Activated naive CD4-positive, alpha-beta T cell treated with anti-CD3 and anti-CD28 coated beads for 36 hours (primary cell): ENCODE measurements at regions not wholly inside any gene's neighbourhood (a gene's known extent, or its start where the extent isn't known, plus 50 kb on each side); places are given as distances from the start of the nearest gene placed in this dataset.
A peak's percentile ranks its signal among the peaks of the same experiment; 100 is the strongest.

ENCODE experiments used
- CTCF ChIA-PET: fragments of 350-600 bp; sonication (Branson Sonifier 250); formaldehyde crosslinking; loops from one replicate; lab custom pipeline; 2021; ENCODE audit warnings: antibody characterized with exemption; lab: Charles Lee
- DNase-seq: peaks from one replicate; pipeline ENCODE4 v3.0.0-alpha.2; 2020
- H3K27ac Mint-ChIP-seq: one replicate; pipeline ENCODE4 v1.8.0; 2021; ENCODE audit warnings: mild to moderate bottlenecking, mixed read lengths
- H3K27me3 Mint-ChIP-seq: one replicate; pipeline ENCODE4 v1.8.0; 2021; ENCODE audit warnings: low read depth, mixed read lengths
- H3K36me3 Mint-ChIP-seq: one replicate; pipeline ENCODE4 v1.8.0; 2021; ENCODE audit warnings: low read depth, mixed read lengths
- H3K4me1 Mint-ChIP-seq: one replicate; pipeline ENCODE4 v1.8.0; 2021; ENCODE audit warnings: low read depth, mixed read lengths
- H3K4me3 Mint-ChIP-seq: one replicate; pipeline ENCODE4 v1.8.0; 2021; ENCODE audit warnings: mild to moderate bottlenecking, moderate library complexity, mixed read lengths
- H3K9me3 Mint-ChIP-seq: one replicate; pipeline ENCODE4 v1.8.0; 2021; ENCODE audit warnings: mixed read lengths
- intact Hi-C: fragments of 100-400 bp; cut with micrococcal nuclease; formaldehyde crosslinking; loops from one replicate; pipeline ENCODE4 v1.15.1; 2023

DNA sequence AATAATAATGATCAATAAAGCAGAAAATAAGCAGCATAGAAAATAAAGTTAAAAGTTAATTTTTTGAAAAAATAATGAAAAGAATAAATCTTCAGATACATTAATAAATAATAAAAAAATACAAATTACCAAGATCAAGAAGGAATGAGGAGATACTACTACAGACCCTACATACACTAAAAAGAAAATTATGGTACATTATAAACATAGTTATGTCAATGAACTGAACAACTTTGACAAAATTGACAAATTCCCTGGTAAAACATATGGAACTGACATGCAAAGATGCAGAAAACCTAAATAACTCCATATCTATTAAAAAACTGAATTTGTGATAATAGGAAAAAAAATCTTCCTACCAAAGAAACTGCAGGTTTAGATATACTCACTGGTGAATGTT lies 456.7 kb downstream of the PMP22 start:
- H3K9me3 Mint-ChIP-seq, result peaks cover 5% of the 10 kb centered on the region
- intact Hi-C loops, result no loop called here
- H3K4me1 Mint-ChIP-seq, result no peaks in the 10 kb centered on the region
- H3K4me3 Mint-ChIP-seq, result no peak overlapping the region
- CTCF ChIA-PET, result no interaction called here
- peaks cover 3% of the 10 kb centered on the region for H3K36me3 Mint-ChIP-seq
- H3K27me3 Mint-ChIP-seq, result peaks cover 15% of the 10 kb centered on the region
- no peak overlapping the region for H3K27ac Mint-ChIP-seq
- no peak for DNase-seq

DNA sequence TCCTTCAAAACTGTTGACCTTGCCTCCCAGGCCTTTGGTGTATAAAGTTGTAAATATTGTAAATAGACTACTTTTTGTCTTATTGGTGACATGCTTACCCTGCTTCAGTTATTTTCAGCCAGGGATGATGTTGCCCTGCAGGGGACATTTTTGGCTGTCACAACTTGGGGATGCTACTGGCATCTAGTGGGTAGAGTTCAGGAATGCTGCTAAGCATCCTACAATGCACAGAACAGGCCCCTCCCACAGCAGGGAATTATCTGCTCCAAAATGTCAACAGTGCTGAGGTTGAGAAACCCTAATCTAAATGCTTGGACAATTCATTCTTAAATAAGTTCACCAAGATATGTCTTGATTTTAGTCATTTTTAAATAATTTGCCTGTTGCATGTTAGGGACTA lies 459.8 kb downstream of the PMP22 start:
- H3K9me3 Mint-ChIP-seq, result peaks cover 5% of the 10 kb centered on the region
- no peak overlapping the region for H3K4me3 Mint-ChIP-seq
- CTCF ChIA-PET, result no interaction called here
- H3K4me1 Mint-ChIP-seq, result no peaks in the 10 kb centered on the region
- peaks cover 13% of the 10 kb centered on the region for H3K27me3 Mint-ChIP-seq
- no peak overlapping the region for H3K27ac Mint-ChIP-seq
- peaks cover 3% of the 10 kb centered on the region for H3K36me3 Mint-ChIP-seq
- DNase-seq, result no peak
- intact Hi-C loops, result no loop called here

DNA sequence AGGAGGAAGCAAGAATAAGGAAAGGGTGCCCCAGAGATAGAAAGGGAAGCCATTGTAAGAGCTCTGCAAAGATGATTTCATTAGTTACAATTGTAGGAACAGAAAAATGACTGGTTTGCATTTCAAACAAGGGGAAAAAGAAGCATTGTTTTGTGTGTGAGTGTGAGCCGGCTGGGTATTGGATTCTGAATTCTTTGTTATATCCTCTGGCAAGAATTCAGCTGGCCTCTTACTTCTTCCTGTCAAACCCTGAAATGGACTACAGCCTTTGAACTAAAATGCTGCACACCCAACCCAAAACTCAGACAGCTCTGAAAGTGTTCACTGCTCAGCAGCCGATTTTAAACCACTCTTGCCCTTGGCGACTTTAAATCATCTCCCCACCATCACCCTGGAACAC lies 461.3 kb downstream of the PMP22 start:
- H3K36me3 Mint-ChIP-seq, result peaks cover 3% of the 10 kb centered on the region
- no peak overlapping the region for H3K4me3 Mint-ChIP-seq
- peaks cover 16% of the 10 kb centered on the region for H3K27me3 Mint-ChIP-seq
- no peak overlapping the region for H3K27ac Mint-ChIP-seq
- CTCF ChIA-PET, result no interaction called here
- no peak for DNase-seq
- no peaks in the 10 kb centered on the region for H3K4me1 Mint-ChIP-seq
- H3K9me3 Mint-ChIP-seq, result peaks cover 5% of the 10 kb centered on the region
- intact Hi-C loops, result no loop called here

DNA sequence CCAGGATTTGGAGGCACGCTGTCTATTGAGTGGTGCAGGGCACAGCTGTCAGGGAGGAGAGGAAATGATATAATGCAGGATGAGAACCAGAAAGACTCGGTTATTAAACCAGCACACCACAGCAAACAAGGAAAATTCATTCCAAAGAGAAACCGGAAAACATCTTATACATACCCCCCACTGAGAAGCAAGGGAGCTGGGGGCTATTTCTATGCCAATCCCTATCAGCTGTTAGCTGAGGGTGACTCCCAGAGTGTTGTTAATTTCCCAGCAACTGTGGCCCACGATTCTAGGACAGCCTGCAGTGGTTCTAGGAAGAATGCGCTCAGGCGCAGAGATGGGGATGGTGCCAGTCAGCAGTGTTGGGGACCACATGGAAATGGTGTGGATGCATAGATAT lies 467.3 kb downstream of the PMP22 start:
- Mint-ChIP-seq H3K27ac (no peak overlapping the region), H3K9me3 (no peaks in the 10 kb centered on the region), H3K4me3 (no peak overlapping the region), H3K36me3 (no peaks in the 10 kb centered on the region), H3K27me3 (peaks cover 7% of the 10 kb centered on the region), H3K4me1 (no peaks in the 10 kb centered on the region)
- DNase-seq, result no peak
- CTCF ChIA-PET, result interaction anchor here (1.0 kb wide), 1 partner anchor 12 kb away, joined by 3 read pairs; no protein-coding TSS in a partner anchor
- intact Hi-C loops, result no loop called here

DNA sequence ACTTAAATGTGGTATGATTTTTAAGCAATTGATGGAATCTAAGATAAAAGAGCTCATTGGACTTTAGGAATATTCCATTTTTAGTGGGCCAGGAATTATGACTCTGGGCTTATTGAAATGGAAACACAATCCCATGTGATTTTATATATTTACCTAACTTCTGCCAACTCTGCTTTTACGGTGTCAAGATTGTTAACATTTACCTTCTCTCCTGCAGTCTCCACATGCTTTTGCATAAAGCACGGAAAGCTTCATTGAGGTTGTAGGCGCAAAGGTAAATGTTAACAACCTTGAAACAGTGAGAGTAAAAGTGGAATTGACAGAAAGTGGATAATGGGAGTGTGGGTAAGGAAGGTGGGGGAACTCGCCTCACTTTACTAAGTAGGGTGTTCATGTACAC lies 468.1 kb downstream of the PMP22 start:
- no peak overlapping the region for H3K27ac Mint-ChIP-seq
- CTCF ChIA-PET, result interaction anchor here (0.9 to 1.0 kb wide), 2 partner anchors 12 to 149 kb away, joined by 3 to 4 read pairs; no protein-coding TSS in a partner anchor
- no peaks in the 10 kb centered on the region for H3K9me3 Mint-ChIP-seq
- no peak overlapping the region for H3K4me3 Mint-ChIP-seq
- no peaks in the 10 kb centered on the region for H3K4me1 Mint-ChIP-seq
- no peak for DNase-seq
- intact Hi-C loops, result no loop called here
- peaks cover 6% of the 10 kb centered on the region for H3K27me3 Mint-ChIP-seq
- H3K36me3 Mint-ChIP-seq, result no peaks in the 10 kb centered on the region

DNA sequence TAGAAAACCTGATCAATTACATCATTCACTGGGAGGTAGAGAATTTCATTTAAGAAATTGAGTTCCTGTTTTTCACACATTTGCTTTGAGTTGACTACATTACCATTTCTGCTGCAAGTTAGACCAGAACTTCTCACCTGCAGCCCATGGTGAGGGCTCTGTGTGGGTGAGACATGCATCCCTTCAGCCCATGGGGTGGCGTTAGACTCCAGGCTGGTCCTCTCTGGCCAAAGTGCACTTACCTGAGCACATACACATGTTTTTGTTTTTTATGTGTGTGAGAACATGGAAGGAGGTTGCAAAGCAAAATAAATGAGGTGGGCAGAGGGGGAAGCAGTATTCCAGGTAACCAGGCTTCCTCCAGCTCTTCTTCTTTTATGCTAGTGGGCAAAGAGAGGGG lies 470.2 kb downstream of the PMP22 start:
- Mint-ChIP-seq H3K27ac (no peak overlapping the region), H3K9me3 (no peaks in the 10 kb centered on the region), H3K4me3 (no peak overlapping the region), H3K4me1 (no peaks in the 10 kb centered on the region), H3K27me3 (peaks cover 6% of the 10 kb centered on the region), H3K36me3 (no peaks in the 10 kb centered on the region)
- no peak for DNase-seq
- intact Hi-C loops, result no loop called here
- CTCF ChIA-PET, result interaction anchor here (0.6 kb wide), 1 partner anchor 943 kb away, joined by 3 read pairs; no protein-coding TSS in a partner anchor

DNA sequence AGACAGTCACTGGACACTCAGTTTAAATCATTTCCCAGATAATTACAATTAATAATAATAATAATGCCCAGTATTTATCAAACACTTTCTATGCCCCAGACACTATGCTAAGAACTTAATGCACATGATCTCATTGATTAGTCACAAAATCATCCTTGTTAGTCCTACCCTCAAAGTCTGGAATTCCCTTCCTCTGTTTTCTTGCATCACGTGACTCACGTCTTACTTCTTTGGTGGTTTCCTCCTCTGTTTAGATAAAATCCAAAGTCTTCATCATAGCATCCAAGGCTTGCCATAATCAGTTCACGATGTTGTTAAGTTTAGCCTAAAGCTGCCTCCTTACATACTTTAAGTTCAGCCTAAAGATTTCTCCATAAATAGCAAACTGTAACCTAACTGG lies 471.9 kb downstream of the PMP22 start:
- CTCF ChIA-PET, result no interaction called here
- Mint-ChIP-seq H3K4me3 (no peak overlapping the region), H3K27me3 (peaks cover 11% of the 10 kb centered on the region), H3K36me3 (no peaks in the 10 kb centered on the region), H3K27ac (no peak overlapping the region), H3K4me1 (no peaks in the 10 kb centered on the region), H3K9me3 (no peaks in the 10 kb centered on the region)
- no peak for DNase-seq
- intact Hi-C loops, result no loop called here

DNA sequence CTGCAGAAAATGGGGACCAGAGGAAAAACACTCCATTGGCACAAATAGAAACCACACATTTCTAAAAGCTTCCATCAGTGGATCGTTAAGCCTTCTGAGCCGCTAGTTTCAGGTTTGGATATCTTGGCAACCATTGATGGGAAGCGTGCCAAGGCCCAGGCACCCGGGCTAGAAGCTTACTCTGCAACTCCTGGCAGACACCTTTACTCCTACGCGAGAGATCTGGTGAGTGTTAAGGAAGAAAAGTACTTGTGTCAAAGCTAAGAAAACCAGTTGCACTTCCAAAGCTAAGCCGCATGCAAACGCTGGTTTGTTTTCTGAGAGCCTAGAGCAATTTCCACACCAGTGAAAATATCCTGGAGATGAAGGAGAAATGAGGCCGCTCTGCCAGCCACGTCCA lies 472.4 kb downstream of the PMP22 start:
- Mint-ChIP-seq H3K36me3 (no peaks in the 10 kb centered on the region), H3K4me1 (no peaks in the 10 kb centered on the region), H3K4me3 (no peak overlapping the region), H3K9me3 (no peaks in the 10 kb centered on the region), H3K27ac (no peak overlapping the region), H3K27me3 (peaks cover 11% of the 10 kb centered on the region)
- CTCF ChIA-PET, result no interaction called here
- DNase-seq, result no peak
- intact Hi-C loops, result no loop called here

DNA sequence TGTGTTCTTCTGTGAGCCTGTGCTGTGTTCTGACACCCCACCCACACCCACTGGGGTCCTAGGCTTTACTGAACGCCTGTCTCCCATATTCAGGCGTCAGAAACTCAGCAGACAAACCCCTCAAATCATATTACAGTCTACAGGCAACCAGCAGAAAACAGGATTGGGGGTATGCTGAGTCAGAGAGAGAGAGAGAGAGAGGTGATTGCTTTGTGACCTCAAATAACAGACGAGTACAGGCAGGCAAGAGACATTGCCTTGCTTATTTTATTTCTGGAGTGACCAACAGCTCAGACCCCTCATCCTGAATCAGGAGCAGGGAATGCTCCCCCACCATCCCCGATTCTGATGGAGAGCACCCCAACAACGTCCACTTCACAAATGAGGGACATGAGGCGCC lies 473.9 kb downstream of the PMP22 start:
- CTCF ChIA-PET, result no interaction called here
- no peak for DNase-seq
- Mint-ChIP-seq H3K27me3 (peaks cover 11% of the 10 kb centered on the region), H3K4me1 (no peaks in the 10 kb centered on the region), H3K27ac (no peak overlapping the region), H3K9me3 (no peaks in the 10 kb centered on the region), H3K4me3 (no peak overlapping the region), H3K36me3 (no peaks in the 10 kb centered on the region)
- intact Hi-C loops, result no loop called here

DNA sequence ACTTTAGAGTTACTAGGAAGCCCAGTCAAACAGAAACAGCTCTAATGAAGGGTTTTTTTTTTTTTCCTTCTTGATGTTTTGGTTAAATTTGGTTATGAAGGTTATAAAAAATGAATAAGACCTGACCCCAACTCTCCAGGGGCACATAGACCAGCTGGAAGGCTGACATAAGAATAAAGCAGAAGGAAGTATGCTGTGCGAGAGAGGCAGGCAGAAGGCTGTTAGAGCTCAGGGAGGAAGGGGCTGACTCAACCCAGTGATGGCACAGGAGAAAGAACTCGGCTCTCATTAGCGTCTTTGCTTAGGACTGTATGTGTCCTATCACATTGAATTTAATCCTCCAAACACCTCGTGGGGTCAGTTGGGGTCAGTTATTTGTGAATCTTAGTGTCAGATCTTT lies 474.6 kb downstream of the PMP22 start:
- DNase-seq, result no peak
- H3K27ac Mint-ChIP-seq, result no peak overlapping the region
- H3K36me3 Mint-ChIP-seq, result no peaks in the 10 kb centered on the region
- H3K4me3 Mint-ChIP-seq, result no peak overlapping the region
- H3K27me3 Mint-ChIP-seq, result peaks cover 11% of the 10 kb centered on the region
- intact Hi-C loops, result no loop called here
- CTCF ChIA-PET, result no interaction called here
- H3K9me3 Mint-ChIP-seq, result no peaks in the 10 kb centered on the region
- H3K4me1 Mint-ChIP-seq, result no peaks in the 10 kb centered on the region

DNA sequence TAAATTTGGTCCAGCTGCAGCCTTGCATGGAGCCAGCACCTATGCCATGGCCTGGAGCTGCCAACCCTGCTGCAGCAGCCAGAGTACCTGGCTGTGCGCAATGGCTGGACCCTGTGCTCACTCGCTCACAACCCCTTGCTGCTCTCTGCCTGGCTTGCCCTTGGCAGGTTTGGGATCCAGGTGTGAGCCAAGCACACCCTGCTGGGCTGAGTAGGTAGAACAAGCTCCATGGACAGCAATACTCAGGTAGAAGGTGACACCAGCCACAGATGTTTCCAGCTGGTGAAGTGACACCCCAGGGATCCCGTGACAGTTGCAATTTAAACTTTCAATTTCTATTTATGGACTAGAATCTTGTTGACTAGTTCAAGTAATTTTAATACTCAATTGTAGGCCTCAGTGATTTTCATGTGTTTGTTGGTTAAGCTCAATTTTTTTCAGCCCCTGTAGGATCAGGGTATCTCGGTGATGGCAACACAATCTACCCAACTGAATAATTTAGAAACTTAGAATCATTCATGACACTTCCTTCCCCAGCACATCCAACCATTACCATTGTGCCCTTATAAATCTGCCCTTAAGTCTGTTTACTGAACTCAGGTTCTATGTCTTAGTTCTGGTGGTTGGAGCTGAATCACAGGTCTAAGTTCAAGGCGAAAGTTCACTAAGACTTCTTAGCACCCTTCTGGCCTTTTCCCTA lies 480.0 kb downstream of the PMP22 start:
- Mint-ChIP-seq H3K27ac (no peak overlapping the region), H3K36me3 (no peaks in the 10 kb centered on the region), H3K4me3 (no peak overlapping the region), H3K9me3 (no peaks in the 10 kb centered on the region), H3K4me1 (no peaks in the 10 kb centered on the region), H3K27me3 (peaks cover 7% of the 10 kb centered on the region)
- intact Hi-C loops, result loop anchor here (1.0 to 10.0 kb wide), 2 partner anchors 480 to 1188 kb away; partner anchors contain the start of gene HS3ST3B1
- CTCF ChIA-PET, result interaction anchor here (0.6 to 1.2 kb wide), 4 partner anchors 12 to 573 kb away, joined by 3 to 6 read pairs (median 3); no protein-coding TSS in a partner anchor
- DNase-seq, result peak; percentile 47

DNA sequence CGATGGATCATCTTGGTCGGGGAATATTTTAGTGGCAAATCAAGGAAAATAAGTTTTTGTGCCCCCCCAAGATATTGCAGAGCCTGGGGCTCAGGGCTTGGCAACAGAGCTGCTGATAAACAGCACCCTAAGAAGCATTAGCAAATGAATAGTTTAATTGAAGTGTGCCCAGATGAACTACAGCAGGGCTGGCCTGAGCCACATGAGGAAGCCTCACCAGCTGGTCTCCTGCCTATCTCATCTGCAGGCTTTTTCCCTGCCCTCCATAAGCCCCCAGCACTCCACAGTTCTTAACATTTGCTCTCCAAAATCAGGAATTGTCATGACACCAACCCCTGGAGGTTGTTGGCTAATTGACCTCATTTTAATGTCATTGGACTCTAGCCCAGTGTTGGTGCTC lies 480.2 kb downstream of the HS3ST3B1 start:
- H3K36me3 Mint-ChIP-seq, result no peaks in the 10 kb centered on the region
- H3K9me3 Mint-ChIP-seq, result no peaks in the 10 kb centered on the region
- intact Hi-C loops, result loop anchor here (10.0 kb wide), 1 partner anchor 476 kb away; the partner anchor contains the start of gene HS3ST3B1
- CTCF ChIA-PET, result interaction anchor here (0.6 kb wide), 1 partner anchor 280 kb away, joined by 3 read pairs; no protein-coding TSS in a partner anchor
- no peaks in the 10 kb centered on the region for H3K27me3 Mint-ChIP-seq
- no peak for DNase-seq
- no peaks in the 10 kb centered on the region for H3K4me1 Mint-ChIP-seq
- H3K27ac Mint-ChIP-seq, result no peak overlapping the region
- H3K4me3 Mint-ChIP-seq, result no peak overlapping the region

DNA sequence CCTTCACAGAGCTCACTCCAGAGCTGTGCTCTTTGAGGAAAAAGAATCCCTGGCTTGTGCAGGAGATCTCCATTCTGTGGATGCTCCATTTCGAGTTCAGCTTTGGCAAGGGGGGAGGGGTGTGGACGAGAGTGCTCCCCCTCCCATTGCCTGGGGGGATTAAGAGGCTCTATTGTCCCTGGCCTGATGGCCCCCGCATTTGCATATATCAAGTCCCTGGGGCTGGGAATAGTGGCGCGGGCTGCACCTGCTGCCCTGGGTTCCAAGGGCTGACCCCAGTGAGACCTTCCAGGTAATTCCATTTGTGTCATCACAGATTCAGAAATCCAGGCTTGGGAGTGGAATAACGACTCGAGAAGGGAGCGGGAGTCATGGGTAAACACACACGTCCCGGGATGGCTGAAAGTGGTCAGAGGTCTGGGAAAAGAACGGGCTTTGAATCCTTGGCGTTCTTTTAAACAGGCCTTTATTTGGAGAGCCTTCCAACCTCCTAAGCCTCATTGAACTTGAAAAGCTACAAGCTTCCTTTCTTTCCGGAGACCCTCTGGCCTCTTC lies 479.3 kb downstream of the HS3ST3B1 start:
- no peaks in the 10 kb centered on the region for H3K4me1 Mint-ChIP-seq
- H3K27me3 Mint-ChIP-seq, result peaks cover 6% of the 10 kb centered on the region
- intact Hi-C loops, result loop anchor here (10.0 kb wide), 1 partner anchor 475 kb away; the partner anchor contains the start of gene HS3ST3B1
- CTCF ChIA-PET, result no interaction called here
- H3K9me3 Mint-ChIP-seq, result no peaks in the 10 kb centered on the region
- DNase-seq, result no peak
- H3K27ac Mint-ChIP-seq, result no peak overlapping the region
- no peaks in the 10 kb centered on the region for H3K36me3 Mint-ChIP-seq
- no peak overlapping the region for H3K4me3 Mint-ChIP-seq
